Liver (tissue), 8 donors: ENCODE measurements at regions not wholly inside any gene's neighbourhood (a gene's known extent, or its start where the extent isn't known, plus 50 kb on each side); places are given as distances from the start of the nearest gene placed in this dataset.
"Not testable (repeated sequence)": the region's sequence is repeated elsewhere in the genome, so short reads cannot be mapped to it uniquely, and the experiment has no call there.

ENCODE experiments used
- DNase-seq: peaks from one replicate; pipeline ENCODE4 v3.0.0-alpha.2; 2017; ENCODE audit warnings: low spot score
- H3K27ac ChIP-seq, 2 donors: one replicate each; pipeline ENCODE4 v1.7.0; 2013; ENCODE audit warnings: inconsistent platforms in 2 of 2, low read length in 2 of 2, control low read depth in 1 of 2, low read depth in 1 of 2, mild to moderate bottlenecking in 1 of 2
- H3K27me3 ChIP-seq, 4 donors: one replicate each; pipeline versions ENCODE4 v1.6.1 to v1.7.0; 2013; ENCODE audit warnings: low read length in 3 of 4, inconsistent platforms in 1 of 4, mild to moderate bottlenecking in 1 of 4, moderate library complexity in 1 of 4; ENCODE audit not compliant: control insufficient read depth in 4 of 4, insufficient read depth in 4 of 4
- H3K36me3 ChIP-seq, 4 donors: one replicate each; pipeline versions ENCODE4 v1.6.1 to v1.7.0; 2013; ENCODE audit warnings: low read length in 3 of 4, mild to moderate bottlenecking in 3 of 4, low read depth in 1 of 4, moderate library complexity in 1 of 4; ENCODE audit not compliant: control insufficient read depth in 4 of 4, insufficient read depth in 3 of 4
- H3K4me1 ChIP-seq, 4 donors: one replicate each; pipeline versions ENCODE4 v1.6.1 to v1.7.0; 2013; ENCODE audit warnings: low read length in 3 of 4, mild to moderate bottlenecking in 3 of 4, moderate library complexity in 1 of 4; ENCODE audit not compliant: control insufficient read depth in 4 of 4, insufficient read depth in 4 of 4
- H3K4me3 ChIP-seq, 3 donors: one replicate each; pipeline versions ENCODE4 v1.6.1 to v1.7.0; 2013; ENCODE audit warnings: low read length in 3 of 3, control low read depth in 1 of 3, low read depth in 1 of 3, mild to moderate bottlenecking in 1 of 3
- H3K9ac ChIP-seq, 2 donors: one replicate each; pipeline ENCODE4 v1.7.0; 2013; ENCODE audit warnings: low read length in 2 of 2, mild to moderate bottlenecking in 2 of 2, moderate library complexity in 2 of 2, control low read depth in 1 of 2, low read depth in 1 of 2
- H3K9me3 ChIP-seq, 4 donors: one replicate each; pipeline versions ENCODE4 v1.6.1 to v1.7.0; 2013; ENCODE audit warnings: low read length in 3 of 4; ENCODE audit not compliant: control insufficient read depth in 4 of 4
- EGR1 ChIP-seq, 2 donors: IDR thresholded peaks; 2 replicates each; pipeline ENCODE4 v1.6.1; 2016 to 2018; ENCODE audit warnings: antibody characterized with exemption in 2 of 2, low read depth in 2 of 2
- FOXA1 ChIP-seq: IDR thresholded peaks from 2 replicates; pipeline ENCODE4 v1.6.1; 2016; ENCODE audit warnings: antibody characterized with exemption
- FOXA2 ChIP-seq: IDR thresholded peaks from 2 replicates; pipeline ENCODE4 v1.6.1; 2016; ENCODE audit warnings: antibody characterized with exemption
- GABPA ChIP-seq, 2 donors: IDR thresholded peaks in 1 of 2; conservative IDR thresholded peaks in 1 of 2; 2 replicates each; pipeline ENCODE4 v1.6.1; 2016; ENCODE audit warnings: antibody characterized with exemption in 2 of 2, mild to moderate bottlenecking in 1 of 2, moderate library complexity in 1 of 2
- HNF4A ChIP-seq, 2 donors: conservative IDR thresholded peaks; 2 replicates each; pipeline ENCODE4 v1.6.1; 2016; ENCODE audit warnings: antibody characterized with exemption in 2 of 2, mild to moderate bottlenecking in 2 of 2
- HNF4G ChIP-seq: IDR thresholded peaks from 2 replicates; pipeline ENCODE4 v1.6.1; 2016; ENCODE audit warnings: antibody characterized with exemption
- JUND ChIP-seq, 2 donors: IDR thresholded peaks; 2 replicates each; pipeline ENCODE4 v1.6.1; 2016; ENCODE audit warnings: antibody characterized with exemption in 2 of 2
- NR2F2 ChIP-seq: IDR thresholded peaks from 2 replicates; pipeline ENCODE4 v1.6.1; 2016; ENCODE audit warnings: antibody characterized with exemption
- RXRA ChIP-seq, 2 donors: IDR thresholded peaks; 2 replicates each; pipeline ENCODE4 v1.6.1; 2017 to 2018; ENCODE audit warnings: antibody characterized with exemption in 2 of 2, mild to moderate bottlenecking in 1 of 2
- SP1 ChIP-seq: IDR thresholded peaks from 2 replicates; pipeline ENCODE4 v1.6.1; 2018; ENCODE audit warnings: antibody characterized with exemption, mild to moderate bottlenecking
- TAF1 ChIP-seq: conservative IDR thresholded peaks from 2 replicates; pipeline ENCODE4 v1.6.1; 2016; ENCODE audit warnings: antibody characterized with exemption, mild to moderate bottlenecking
- YY1 ChIP-seq: IDR thresholded peaks from 2 replicates; pipeline ENCODE4 v1.6.1; 2016; ENCODE audit warnings: antibody characterized with exemption, mild to moderate bottlenecking
- WGBS: extraction: QIAGEN DNeasy Blood & Tissue Kit; methylation state at CpG from one replicate; pipeline ENCODE4 v1.1.7; 2013; 5-methylcytosine and 5-hydroxymethylcytosine counted together
- TF ChIP-seq, protein P1 (sequence below): IDR thresholded peaks from 2 replicates; pipeline ENCODE4 v1.6.1; 2016; ENCODE audit warnings: antibody characterized with exemption
- TF ChIP-seq, protein P2 (sequence below): fragments of 150-350 bp; IDR thresholded peaks from 2 replicates; pipeline ENCODE4 v1.5.1; 2017; ENCODE audit warnings: improper control_type of control experiment, low read depth, low read length; ENCODE audit not compliant: missing input control
- donor health status: healthy.
- donor health status: healthy.
- donor health status: healthy.
- donor health status: healthy.
- donor health status: healthy.

GRCh38 chr1:101485712-101486111 is 248.9 kb downstream of the S1PR1 start:
- no peaks in the 10 kb centered on the region for H3K4me1 ChIP-seq
- no peak overlapping the region for H3K4me3 ChIP-seq
- no peaks in the 10 kb centered on the region for H3K36me3 ChIP-seq
- H3K27ac ChIP-seq, result no peak overlapping the region
- peaks cover 0 to 6% (median 0%) of the 10 kb centered on the region in 4 donors for H3K9me3 ChIP-seq
- TF ChIP-seq RXRA (IDR thresholded peaks at IDR 0.05) (no peak), FOXA2 (no peak), TAF1 (no peak), HNF4A (conservative IDR thresholded peaks at IDR 0.05) (no peak), NR2F2 (no peak), EGR1 (IDR thresholded peaks at IDR 0.05; ENCODE audit: low read depth in 2 of 2) (no peak), FOXA1 (no peak), YY1 (no peak), JUND (IDR thresholded peaks at IDR 0.05) (no peak), SP1 (no peak)
- TF ChIP-seq, protein P1, sequence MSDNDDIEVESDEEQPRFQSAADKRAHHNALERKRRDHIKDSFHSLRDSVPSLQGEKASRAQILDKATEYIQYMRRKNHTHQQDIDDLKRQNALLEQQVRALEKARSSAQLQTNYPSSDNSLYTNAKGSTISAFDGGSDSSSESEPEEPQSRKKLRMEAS, result no peak
- TF ChIP-seq, protein P2, sequence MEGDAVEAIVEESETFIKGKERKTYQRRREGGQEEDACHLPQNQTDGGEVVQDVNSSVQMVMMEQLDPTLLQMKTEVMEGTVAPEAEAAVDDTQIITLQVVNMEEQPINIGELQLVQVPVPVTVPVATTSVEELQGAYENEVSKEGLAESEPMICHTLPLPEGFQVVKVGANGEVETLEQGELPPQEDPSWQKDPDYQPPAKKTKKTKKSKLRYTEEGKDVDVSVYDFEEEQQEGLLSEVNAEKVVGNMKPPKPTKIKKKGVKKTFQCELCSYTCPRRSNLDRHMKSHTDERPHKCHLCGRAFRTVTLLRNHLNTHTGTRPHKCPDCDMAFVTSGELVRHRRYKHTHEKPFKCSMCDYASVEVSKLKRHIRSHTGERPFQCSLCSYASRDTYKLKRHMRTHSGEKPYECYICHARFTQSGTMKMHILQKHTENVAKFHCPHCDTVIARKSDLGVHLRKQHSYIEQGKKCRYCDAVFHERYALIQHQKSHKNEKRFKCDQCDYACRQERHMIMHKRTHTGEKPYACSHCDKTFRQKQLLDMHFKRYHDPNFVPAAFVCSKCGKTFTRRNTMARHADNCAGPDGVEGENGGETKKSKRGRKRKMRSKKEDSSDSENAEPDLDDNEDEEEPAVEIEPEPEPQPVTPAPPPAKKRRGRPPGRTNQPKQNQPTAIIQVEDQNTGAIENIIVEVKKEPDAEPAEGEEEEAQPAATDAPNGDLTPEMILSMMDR, result no peak
- no peak overlapping the region for H3K9ac ChIP-seq
- H3K27me3 ChIP-seq, result no peaks in the 10 kb centered on the region
- 45% methylated on average over 1 of the region's 1 CpG for WGBS
- no peak for DNase-seq

GRCh38 chr1:101492144-101492543 is 255.3 kb downstream of the S1PR1 start:
- H3K27ac ChIP-seq, H3K9ac ChIP-seq, H3K9me3 ChIP-seq, H3K27me3 ChIP-seq, DNase-seq, H3K36me3 ChIP-seq, H3K4me3 ChIP-seq, H3K4me1 ChIP-seq: not testable (repeated sequence)
- WGBS, result 67% methylated on average over 1 of the region's 1 CpG

DNA sequence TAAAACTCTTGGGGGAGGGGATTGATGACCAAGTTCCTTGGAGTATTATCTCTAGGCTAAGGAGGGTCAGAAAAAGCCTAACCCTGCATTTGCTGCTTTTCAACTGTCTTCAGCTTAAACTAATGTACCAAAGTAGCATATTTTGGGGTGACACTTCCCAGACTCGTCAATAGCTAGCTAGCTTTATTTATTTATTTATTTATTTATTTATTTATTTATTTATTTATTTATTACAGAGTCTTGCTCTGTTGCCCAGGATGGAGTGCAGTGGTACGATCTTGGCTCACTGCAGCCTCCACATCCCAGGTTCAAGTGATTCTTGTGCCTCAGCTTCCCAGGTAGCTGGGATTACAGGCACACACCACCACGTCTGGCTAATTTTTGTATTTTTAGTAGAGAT is 257.1 kb downstream of the S1PR1 start:
- not testable (repeated sequence) for H3K27ac ChIP-seq, DNase-seq, H3K27me3 ChIP-seq, H3K9ac ChIP-seq, H3K4me3 ChIP-seq, H3K36me3 ChIP-seq, H3K9me3 ChIP-seq, H3K4me1 ChIP-seq
- 72% methylated on average over 3 of the region's 3 CpGs for WGBS

DNA sequence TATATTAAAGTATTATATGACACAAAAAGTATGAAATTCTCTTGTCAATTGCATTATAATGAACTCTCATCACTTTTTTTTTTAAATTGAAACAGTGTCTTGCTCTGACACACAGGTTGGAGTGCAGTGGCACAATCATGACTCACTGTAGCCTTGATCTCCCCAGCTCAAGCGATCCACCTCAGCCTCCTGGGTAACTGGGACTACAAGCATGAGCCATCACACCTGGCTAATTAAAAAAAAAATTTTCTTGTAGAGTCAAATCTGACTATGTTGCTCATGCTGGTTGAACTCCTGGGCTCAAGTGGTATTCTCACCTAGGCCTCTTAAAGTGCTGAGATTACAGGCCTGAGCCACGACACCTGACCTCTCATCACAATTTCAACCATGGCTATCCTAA is 259.3 kb downstream of the S1PR1 start:
- WGBS, result 81% methylated on average over 2 of the region's 2 CpGs
- no peak for DNase-seq
- no peak overlapping the region for H3K9ac ChIP-seq

More for the DNA sequence above, 259.3 kb downstream of the S1PR1 start:
- no peaks in the 10 kb centered on the region for H3K9me3 ChIP-seq
- peaks cover 0 to 2% (median 0%) of the 10 kb centered on the region in 4 donors for H3K27me3 ChIP-seq
- no peak overlapping the region for H3K27ac ChIP-seq
- no peak overlapping the region for H3K4me3 ChIP-seq
- no peaks in the 10 kb centered on the region for H3K4me1 ChIP-seq
- TF ChIP-seq JUND (IDR thresholded peaks at IDR 0.05) (no peak), GABPA (IDR thresholded peaks at IDR 0.05 in 1 of 2, conservative IDR thresholded peaks at IDR 0.05 in 1 of 2) (no peak), HNF4G (no peak), TAF1 (no peak)
- TF ChIP-seq, protein P2, result no peak
- no peaks in the 10 kb centered on the region for H3K36me3 ChIP-seq
